Fibroblast of pulmonary artery (primary cell): ENCODE measurements at regions not wholly inside any gene's neighbourhood (a gene's known extent, or its start where the extent isn't known, plus 50 kb on each side); places are given as distances from the start of the nearest gene placed in this dataset.
A peak's percentile ranks its signal among the peaks of the same experiment; 100 is the strongest.

ENCODE experiments used
- DNase-seq: peaks from one replicate; pipeline ENCODE4 v3.0.0-alpha.2; 2010; ENCODE audit warnings: low read depth
- H3K4me3 ChIP-seq: replicated peaks from 2 replicates; pipeline ENCODE4 v1.5.1; 2011; ENCODE audit warnings: low read depth, mild to moderate bottlenecking, control low read depth, low read length, moderate library complexity
- CTCF ChIP-seq: IDR thresholded peaks from 2 replicates; pipeline ENCODE4 v1.5.1; 2011; ENCODE audit warnings: mild to moderate bottlenecking, control low read depth, low read length, inconsistent platforms; ENCODE audit errors: missing control alignments

- no peak overlapping the region for H3K4me3 ChIP-seq
- no peak for TF ChIP-seq CTCF
- no peak for DNase-seq
Measured at GRCh38 chr18:46282646-46283045, 178.5 kb downstream of the HAUS1 start.

- peak; percentile 40 for DNase-seq
- no peak overlapping the region for H3K4me3 ChIP-seq
- TF ChIP-seq CTCF, result no peak
Measured at GRCh38 chr18:46283268-46283667, 179.1 kb downstream of the HAUS1 start.

- no peak for DNase-seq
- no peak for TF ChIP-seq CTCF
- H3K4me3 ChIP-seq, result no peak overlapping the region
Measured at GRCh38 chr18:46283895-46284295, 179.7 kb downstream of the HAUS1 start.

- TF ChIP-seq CTCF, result no peak
- DNase-seq, result no peak
- H3K4me3 ChIP-seq, result no peak overlapping the region
Measured at GRCh38 chr18:46289463-46289862, 185.3 kb downstream of the HAUS1 start.

- TF ChIP-seq CTCF, result no peak
- H3K4me3 ChIP-seq, result no peak overlapping the region
- no peak for DNase-seq
Measured at GRCh38 chr18:46289931-46290330, 185.7 kb downstream of the HAUS1 start.

- no peak overlapping the region for H3K4me3 ChIP-seq
- no peak for DNase-seq
- TF ChIP-seq CTCF, result no peak
Measured at GRCh38 chr18:46290440-46291020, 186.3 kb downstream of the HAUS1 start.

GRCh38 chr18:46291149-46291548, 187.0 kb downstream of the HAUS1 start:
- DNase-seq, result no peak
- no peak overlapping the region for H3K4me3 ChIP-seq
- TF ChIP-seq CTCF, result no peak
